ENCODE measurements at regions not wholly inside any gene's neighbourhood (a gene's known extent, or its start where the extent isn't known, plus 50 kb on each side); places are given as distances from the start of the nearest gene placed in this dataset.

- TF ChIP-seq CTCF (IDR thresholded peaks at IDR 0.05) (no peak), ZFX (IDR thresholded peaks at IDR 0.05; ENCODE audit: borderline replicate concordance) (no peak)
Measured at GRCh38 chr2:65663831-65664407, 231.5 kb upstream of the SPRED2 start.
